GM04504 (cell line): ENCODE measurements at regions not wholly inside any gene's neighbourhood (a gene's known extent, or its start where the extent isn't known, plus 50 kb on each side); places are given as distances from the start of the nearest gene placed in this dataset.

ENCODE experiments used
- DNase-seq: peaks from one replicate; pipeline ENCODE4 v3.0.0-alpha.2; 2012; ENCODE audit warnings: low read depth

- no peak for DNase-seq
These were observed 143.3 kb downstream of the CYP26B1 start for GRCh38 chr2:72004201-72004915.

DNA sequence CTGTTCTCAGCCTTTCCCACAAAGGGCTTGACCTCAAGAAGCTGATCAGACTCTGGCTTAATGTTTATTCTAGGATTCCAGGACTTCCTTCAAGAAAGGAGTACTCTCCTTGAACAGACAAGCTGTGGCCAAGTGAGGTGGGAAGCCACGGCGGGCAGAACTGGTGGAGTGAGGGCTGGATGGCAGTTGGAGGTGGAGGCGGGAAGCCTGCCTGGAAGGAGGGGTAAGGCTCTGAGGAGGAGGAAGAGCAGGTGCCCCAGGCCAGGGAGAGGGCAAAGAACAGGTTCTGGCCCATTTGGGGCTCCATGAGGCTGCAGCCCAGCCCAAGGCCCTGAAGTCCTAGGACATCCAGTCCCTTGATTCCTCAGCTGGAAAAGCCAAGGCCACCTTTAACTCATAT, 143.9 kb downstream of the CYP26B1 start:
- DNase-seq, result no peak

DNA sequence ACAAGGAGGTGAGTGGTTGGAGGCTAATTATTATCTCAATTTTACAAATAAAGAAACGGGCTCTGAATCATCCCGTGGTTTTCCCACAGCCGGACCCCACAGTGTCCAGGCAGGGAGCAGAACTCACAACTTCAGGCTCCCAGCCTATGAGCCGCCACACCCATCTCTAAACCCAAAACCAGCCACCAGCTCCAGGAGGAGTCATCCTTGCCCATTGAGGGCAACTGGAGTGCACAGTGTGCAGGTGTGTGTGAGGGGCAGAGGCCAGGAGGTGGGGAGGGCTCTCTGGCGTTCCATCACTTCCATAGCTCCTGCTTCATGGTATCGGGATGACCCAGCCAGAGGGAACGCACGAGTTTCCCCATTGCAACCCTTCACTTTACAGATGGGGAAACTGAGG, 144.5 kb downstream of the CYP26B1 start:
- no peak for DNase-seq

DNA sequence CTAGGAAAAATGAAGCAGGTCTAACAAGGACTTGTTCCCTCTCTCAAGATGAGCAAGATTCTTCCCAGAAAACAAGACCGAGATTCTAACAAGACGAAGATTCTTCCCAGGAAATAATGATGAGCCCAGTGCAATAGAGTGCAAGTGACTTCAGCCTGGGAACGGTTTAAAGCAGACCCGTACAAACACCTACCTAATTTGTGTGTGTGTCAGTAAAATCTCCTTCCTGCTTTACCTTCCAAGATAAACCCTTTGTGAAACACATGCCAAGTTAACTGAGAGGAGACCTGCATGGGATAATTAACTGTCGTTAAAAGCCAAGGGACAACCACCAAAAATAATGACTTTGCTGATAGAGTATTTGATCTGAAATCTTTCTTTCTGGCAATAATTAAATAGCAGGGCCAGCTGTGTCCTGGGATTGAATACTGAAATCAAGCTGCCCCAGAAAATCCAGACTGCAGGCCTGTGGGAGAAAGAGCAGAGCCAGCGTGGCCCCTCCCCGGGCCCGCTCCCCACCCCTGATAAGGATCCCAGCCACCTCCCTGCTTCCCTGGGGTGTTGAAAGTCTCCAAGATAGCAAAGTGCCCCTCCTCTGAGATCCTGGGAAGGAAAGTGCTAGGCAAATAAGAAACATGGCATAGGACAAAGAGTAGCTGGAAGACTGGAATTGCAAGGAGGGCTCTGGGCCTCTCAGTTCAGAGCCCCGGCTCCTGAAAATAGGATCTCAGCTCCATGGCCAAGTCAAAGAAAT, 145.5 kb downstream of the CYP26B1 start:
- no peak for DNase-seq

DNA sequence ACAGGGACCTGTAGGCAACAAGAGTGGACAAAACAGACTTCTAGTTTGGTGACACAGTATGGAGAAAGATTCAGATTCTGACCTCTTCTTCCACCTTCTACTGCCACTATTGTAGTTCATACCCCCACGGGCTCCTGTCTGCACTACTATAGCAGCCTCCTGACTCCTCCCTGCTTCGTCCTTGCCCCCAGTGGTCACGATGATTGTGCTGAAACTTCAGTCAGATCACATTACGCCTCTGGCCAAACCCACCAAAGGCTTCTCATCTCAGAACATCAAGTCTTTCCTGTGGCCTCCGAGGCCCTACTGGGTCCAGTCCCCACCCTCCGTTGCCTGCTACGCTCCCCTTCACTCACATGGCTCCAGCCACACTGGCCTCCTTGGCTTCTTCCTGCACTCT, 147.6 kb downstream of the CYP26B1 start:
- no peak for DNase-seq

GRCh38 chr2:71999580-71999979, 148.1 kb downstream of the CYP26B1 start:
- DNase-seq, result no peak

DNA sequence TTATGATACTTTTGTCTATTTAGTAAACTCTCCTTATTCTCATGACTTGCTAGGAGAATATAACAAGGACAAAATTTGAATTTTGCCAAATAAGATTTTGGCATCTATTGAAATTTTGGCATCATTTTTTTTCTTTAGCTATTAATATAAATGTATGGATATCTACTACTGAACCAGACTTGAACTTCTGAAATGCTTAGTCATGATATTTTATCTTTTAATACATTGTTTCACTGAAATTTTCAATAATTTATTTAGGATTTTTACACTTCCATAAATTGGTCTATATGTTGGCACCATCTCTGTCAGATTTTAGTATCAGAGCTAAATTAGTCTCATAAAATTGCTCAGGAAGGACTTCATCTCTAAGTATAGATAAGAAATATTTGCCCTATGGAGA, 149.8 kb downstream of the CYP26B1 start:
- no peak for DNase-seq

- DNase-seq, result peak; percentile 23
These were observed 152.5 kb downstream of the CYP26B1 start for GRCh38 chr2:71995067-71995665.

DNA sequence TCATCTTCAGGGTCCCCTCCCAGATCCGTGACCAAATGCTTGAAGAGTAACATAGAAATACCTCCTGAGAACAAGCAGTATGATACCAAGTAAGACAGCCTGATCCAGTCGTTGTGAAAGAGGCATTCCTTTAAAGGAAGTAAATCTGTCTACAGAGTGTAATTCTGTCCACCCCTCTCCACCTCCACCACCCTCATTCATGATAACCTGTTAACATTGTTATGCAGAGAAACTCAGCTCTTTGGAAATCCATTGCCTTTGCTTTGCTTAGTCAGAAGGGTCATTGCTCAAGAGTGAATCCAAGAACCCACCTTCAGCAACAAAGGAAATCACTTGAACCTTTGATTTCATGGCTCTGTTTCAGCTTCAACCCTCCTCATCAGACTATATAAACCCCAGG, 155.6 kb downstream of the CYP26B1 start:
- no peak for DNase-seq

DNA sequence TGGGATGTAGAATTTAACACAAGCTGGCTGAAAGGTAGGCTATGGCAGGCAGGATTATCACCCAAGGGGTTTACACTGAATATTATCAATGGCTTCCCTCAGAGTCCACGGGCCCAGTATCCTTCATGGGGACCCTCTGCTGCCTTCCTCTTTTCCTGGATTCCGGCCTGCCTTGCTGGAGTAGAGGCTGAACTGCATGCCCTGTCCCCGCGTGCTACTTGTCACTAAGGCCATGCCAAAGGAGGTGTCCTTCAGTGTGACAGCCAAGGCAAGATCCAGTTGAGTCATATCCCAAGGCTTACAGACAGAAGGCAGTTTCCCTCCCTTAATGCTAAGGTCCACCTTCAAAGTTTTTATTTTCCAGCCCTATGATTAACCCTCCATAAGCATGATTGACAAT, 156.3 kb downstream of the CYP26B1 start:
- DNase-seq, result no peak

DNA sequence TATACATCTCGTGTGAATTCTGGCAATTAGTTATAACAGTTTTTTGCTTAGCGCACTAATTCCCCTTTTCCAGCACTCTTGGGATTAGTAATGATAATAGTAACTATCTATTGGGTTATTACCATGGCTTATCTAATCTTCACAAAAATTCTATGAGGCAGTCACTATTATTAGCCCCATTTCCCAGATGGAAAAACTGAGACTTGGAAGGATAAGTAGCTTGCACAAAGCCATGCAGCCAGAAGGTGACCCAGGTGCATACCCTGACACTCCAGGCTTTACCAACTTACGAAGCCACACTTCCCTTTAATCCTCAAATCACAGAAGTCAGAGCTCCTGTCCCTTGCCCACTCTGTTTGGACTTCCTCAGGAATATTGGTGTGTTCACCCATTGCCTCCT, 156.8 kb downstream of the CYP26B1 start:
- no peak for DNase-seq

GRCh38 chr2:71990122-71990521, 157.5 kb downstream of the CYP26B1 start:
- no peak for DNase-seq

DNA sequence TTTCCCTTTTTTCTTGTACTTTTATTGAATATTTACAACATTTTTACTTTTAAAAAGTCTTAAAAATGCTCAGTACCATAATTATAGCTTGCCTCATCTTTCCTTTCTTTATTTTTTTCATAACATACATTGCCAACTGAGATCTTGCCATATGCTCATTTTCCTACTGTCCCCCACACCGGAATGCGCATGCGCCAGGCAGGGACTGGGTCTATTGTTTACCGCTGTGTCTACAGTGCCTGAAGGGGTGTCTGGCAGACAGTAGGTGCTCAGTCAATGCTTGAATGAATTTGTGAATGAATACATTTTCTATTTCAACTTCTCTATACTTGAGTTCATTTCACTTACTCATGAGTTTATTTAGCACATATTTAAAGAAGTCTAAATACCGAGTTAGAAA, 158.0 kb downstream of the CYP26B1 start:
- DNase-seq, result no peak

GRCh38 chr2:71988170-71988569, 159.5 kb downstream of the CYP26B1 start:
- DNase-seq, result no peak

- no peak for DNase-seq
These were observed 171.0 kb downstream of the CYP26B1 start for GRCh38 chr2:71976685-71977084.

DNA sequence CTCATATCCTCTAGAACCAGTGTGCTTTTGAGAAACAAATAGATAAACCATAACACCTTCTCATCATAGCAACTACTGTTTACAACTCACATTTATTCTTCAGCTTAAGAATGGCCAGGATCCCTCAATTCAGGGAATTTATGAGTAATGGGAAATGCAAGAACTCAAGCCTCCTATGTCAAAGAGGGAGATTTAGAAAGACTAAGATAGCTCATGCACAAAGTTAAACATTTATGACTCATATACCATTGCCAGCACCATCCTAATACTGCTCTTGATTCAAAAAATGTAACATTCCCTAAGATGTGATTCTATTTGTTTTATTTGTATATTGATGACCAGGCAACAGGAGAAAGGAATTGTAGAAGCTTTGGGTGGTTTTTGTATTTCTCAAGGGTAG, 172.8 kb downstream of the CYP26B1 start:
- DNase-seq, result no peak

DNA sequence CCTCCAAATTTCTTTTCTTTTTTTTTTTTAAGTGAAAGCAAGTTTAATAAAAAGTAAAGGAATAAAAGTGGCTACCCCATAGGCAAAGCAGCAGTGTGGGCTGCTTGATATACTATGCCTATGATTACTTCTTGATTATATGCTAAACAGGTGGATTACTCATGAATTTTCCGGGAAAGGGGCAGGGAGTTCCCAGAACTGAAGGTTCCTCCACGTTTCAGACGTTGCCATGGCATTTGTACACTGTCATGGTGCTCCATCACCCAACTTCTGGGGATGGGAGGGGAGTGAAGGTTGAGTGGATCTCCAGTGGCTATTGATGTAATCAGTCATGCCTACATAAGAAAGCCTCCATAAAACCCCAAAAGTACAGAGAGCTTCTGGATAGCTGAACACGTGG, 176.2 kb downstream of the CYP26B1 start:
- DNase-seq, result no peak

DNA sequence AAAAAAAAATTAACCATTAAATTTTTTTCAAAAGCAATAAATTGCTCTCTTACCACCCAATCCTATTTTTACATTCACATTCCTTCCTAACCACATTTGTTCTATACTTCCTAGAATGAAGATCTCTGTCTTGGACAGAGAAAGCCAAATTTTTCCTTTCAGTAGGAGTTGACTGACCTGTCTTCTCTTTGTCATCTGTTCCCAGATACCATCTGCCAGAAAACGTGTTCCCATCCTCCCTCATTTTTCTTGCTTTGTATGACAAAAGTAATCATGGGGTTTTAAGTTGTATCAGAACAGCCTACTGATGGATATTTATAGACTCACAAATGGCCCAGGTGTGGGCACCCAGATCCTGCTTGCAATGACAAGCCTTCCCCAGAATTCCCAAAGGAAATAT, 182.1 kb downstream of the CYP26B1 start:
- no peak for DNase-seq

- DNase-seq, result no peak
These were observed 184.6 kb downstream of the CYP26B1 start for GRCh38 chr2:71962911-71963694.

DNA sequence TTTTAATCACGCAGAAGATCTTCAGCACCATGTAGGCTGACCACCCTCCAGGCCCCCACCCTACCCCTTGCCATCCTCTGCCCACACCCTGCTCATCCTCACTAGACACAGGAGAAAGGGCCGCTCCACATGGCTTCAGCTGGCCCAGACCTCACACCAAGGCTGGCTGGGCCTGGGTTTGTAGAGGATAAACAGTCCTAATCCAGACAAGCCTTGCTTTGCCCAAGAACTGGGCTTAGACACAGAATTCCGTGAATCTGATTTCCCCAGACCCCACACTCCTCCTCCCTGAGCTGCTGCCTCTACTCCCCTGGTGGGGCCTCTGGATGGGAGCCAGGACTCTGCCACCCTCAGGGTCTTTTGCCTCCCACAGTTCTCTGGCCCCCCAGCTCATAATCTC, 185.3 kb downstream of the CYP26B1 start:
- no peak for DNase-seq

GRCh38 chr2:71961289-71962027, 186.2 kb downstream of the CYP26B1 start:
- no peak for DNase-seq

GRCh38 chr2:71959494-71959893, 188.2 kb downstream of the CYP26B1 start:
- DNase-seq, result no peak
